HepG2 (cell line): ENCODE measurements at regions not wholly inside any gene's neighbourhood (a gene's known extent, or its start where the extent isn't known, plus 50 kb on each side); places are given as distances from the start of the nearest gene placed in this dataset.
A peak's percentile ranks its signal among the peaks of the same experiment; 100 is the strongest.

Source experiments
- ATAC-seq: fragments of 200-7000 bp; cut with Tn5 transposase; 3 replicates; pipeline ENCODE4 v1.9.1; 2020; ENCODE audit warnings: mild to moderate bottlenecking, moderate library complexity
- BruUV-seq: library from RNA; stranded (reverse); fragments of 400-500 nt; replicated peaks from 2 replicates; lab custom pipeline; 2021; lab: Mats Ljungman, UMichigan
- CTCF ChIA-PET: fragments of 300-600 bp; formaldehyde crosslinking; extraction: SDS; loops from one replicate; lab custom pipeline; 2021; ENCODE audit warnings: low total read pairs, inconsistent platforms, low intra/inter-chr PET ratio; lab: Yijun Ruan, JAX
- POLR2A ChIA-PET: fragments of 350-600 bp; sonication (Branson Sonifier 250); formaldehyde crosslinking; loops from one replicate; lab custom pipeline; 2020; ENCODE audit warnings: antibody characterized with exemption, inconsistent platforms; lab: Yijun Ruan, JAX
- DNase-seq: peaks from one replicate; pipeline ENCODE4 v3.0.0-alpha.2; 2015; ENCODE audit warnings: low spot score
- FAIRE-seq: peaks from 3 replicates; lab custom pipeline; 2011; peaks lifted over from hg19 to GRCh38; lab: Jason Lieb, UNC
- H2AFZ ChIP-seq: one replicate; pipeline ENCODE4 v1.6.1; 2011; ENCODE audit warnings: low read length, inconsistent platforms
- H3K27ac ChIP-seq: fragments of 300-600 bp; 3 replicates; pipeline ENCODE4 v1.8.0; 2011; ENCODE audit warnings: mixed run types, mild to moderate bottlenecking, mixed read lengths, low read length, inconsistent platforms; ENCODE audit not compliant: insufficient read depth; ENCODE audit errors: extremely low read length
- H3K27me3 ChIP-seq, 2 experiments: fragments of 200-600 bp in 1 of 2; 2 replicates in 1 of 2; 3 replicates in 1 of 2; pipeline versions ENCODE4 v1.6.0 to v1.8.0; 2011; ENCODE audit warnings: low read length in 2 of 2, mild to moderate bottlenecking in 2 of 2, moderate library complexity in 2 of 2, inconsistent platforms in 1 of 2; ENCODE audit not compliant: insufficient read depth in 2 of 2, control insufficient read depth in 1 of 2
- H3K36me3 ChIP-seq, 2 experiments: fragments of 200-600 bp in 1 of 2; replicated peaks in 1 of 2; 2 replicates in 1 of 2; 3 replicates in 1 of 2; pipeline versions ENCODE4 v1.5.1 to v1.8.0; 2011; ENCODE audit warnings: low read length in 2 of 2, inconsistent platforms in 1 of 2; ENCODE audit not compliant: insufficient read depth in 2 of 2, control insufficient read depth in 1 of 2
- H3K4me1 ChIP-seq: 2 replicates; pipeline ENCODE4 v1.5.1; 2012; ENCODE audit warnings: low read length, inconsistent platforms; ENCODE audit not compliant: insufficient read depth
- H3K4me2 ChIP-seq: 2 replicates; pipeline ENCODE4 v1.6.0; 2011; ENCODE audit warnings: low read depth, low read length, inconsistent platforms
- H3K4me3 ChIP-seq, 3 experiments: fragments of 200-600 bp in 1 of 3; sonication (generic), shearing (Covaris generic) in 1 of 3; replicated peaks in 1 of 3; 2 replicates each; pipeline ENCODE4 v1.5.1; 2011 to 2016; ENCODE audit warnings: low read length in 3 of 3, inconsistent platforms in 2 of 3, low read depth in 2 of 3, mild to moderate bottlenecking in 2 of 3, control low read depth in 1 of 3, mixed read lengths in 1 of 3; ENCODE audit not compliant: insufficient read depth in 1 of 3
- H3K79me2 ChIP-seq: one replicate; pipeline ENCODE4 v1.6.1; 2011; ENCODE audit warnings: low read length, inconsistent platforms; ENCODE audit not compliant: insufficient read depth
- H3K9ac ChIP-seq: 2 replicates; pipeline ENCODE4 v1.6.0; 2011; ENCODE audit warnings: mild to moderate bottlenecking, low read depth, low read length, inconsistent platforms; ENCODE audit not compliant: insufficient read depth
- H3K9me3 ChIP-seq: 2 replicates; pipeline ENCODE4 v1.5.1; 2012; ENCODE audit warnings: mild to moderate bottlenecking, low read length
- H4K20me1 ChIP-seq: 2 replicates; pipeline ENCODE4 v1.6.0; 2011; ENCODE audit warnings: inconsistent platforms, mild to moderate bottlenecking, low read length, moderate library complexity; ENCODE audit not compliant: insufficient read depth
- ARHGAP35 ChIP-seq: sonication (generic); formaldehyde crosslinking; IDR thresholded peaks from 2 replicates; pipeline ENCODE4 v1.9.0; 2022; ENCODE audit warnings: mild to moderate bottlenecking, inconsistent platforms, moderate library complexity, missing genetic modification reagents, borderline replicate concordance
- STAG1 ChIP-seq: sonication (generic); formaldehyde crosslinking; IDR thresholded peaks from 2 replicates; pipeline ENCODE4 v1.4.0; 2020; ENCODE audit warnings: missing genetic modification reagents
- ZNF652 ChIP-seq: IDR thresholded peaks from 2 replicates; pipeline ENCODE4 v1.6.1; 2016; ENCODE audit warnings: low read depth, borderline replicate concordance
- WGBS: methylation state at CpG from one replicate; pipeline ENCODE4 v1.1.6; 2017; ENCODE audit warnings: low lambda C conversion rate; 5-methylcytosine and 5-hydroxymethylcytosine counted together
- in situ Hi-C: cut with HindIII; loops from 2 replicates; pipeline ENCODE4 v1.10.0; 2017; ENCODE audit warnings: low pct_unique_long_range_greater_than_20kb; ENCODE audit not compliant: extremely low pct_ligation_motif_present
- intact Hi-C: fragments of 100-400 bp; cut with micrococcal nuclease; formaldehyde crosslinking; loops from one replicate; pipeline ENCODE4 v1.10.0; 2022; ENCODE audit not compliant: unreplicated experiment
- TF ChIP-seq, protein P1 (sequence below): sonication (generic); formaldehyde crosslinking; IDR thresholded peaks from 2 replicates; pipeline ENCODE4 v1.4.0; 2020; ENCODE audit warnings: low read depth, missing genetic modification reagents

DNA sequence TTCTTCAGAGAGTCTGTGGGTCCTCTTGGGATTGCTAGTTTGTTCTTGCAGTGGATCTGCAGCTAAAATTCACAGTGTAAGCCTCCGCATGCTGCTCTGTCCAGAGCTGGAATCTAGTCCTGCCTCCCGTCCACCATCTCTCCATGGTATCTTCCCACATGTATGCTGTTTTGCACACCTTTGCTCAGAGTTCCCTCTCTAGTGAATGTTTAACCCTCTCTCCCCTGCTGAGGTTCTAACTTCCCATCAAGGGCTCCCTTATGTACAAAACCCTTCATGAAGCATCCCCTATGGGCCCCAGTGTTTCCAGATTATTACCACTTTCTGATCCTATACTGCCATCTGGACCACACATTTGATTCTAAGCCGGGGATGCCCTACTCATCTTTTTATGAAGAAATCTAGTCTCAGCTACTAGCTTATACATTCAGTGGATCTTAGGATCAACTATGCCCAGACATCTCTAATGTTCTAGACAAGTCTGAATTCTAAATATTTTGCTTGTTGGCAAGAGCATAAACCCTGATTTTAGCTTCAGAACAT is 157.3 kb downstream of the CPEB2 start:
- no TSS peak for BruUV-seq
- ATAC-seq (peak; percentile 80), DNase-seq (peak; percentile 29), FAIRE-seq (no peak)
- 0 out of 2 replicates have a peak, but pooled peaks have one; percentile 30 for TF ChIP-seq STAG1 (CRISPR knock-in tag)
- TF ChIP-seq, protein P1, sequence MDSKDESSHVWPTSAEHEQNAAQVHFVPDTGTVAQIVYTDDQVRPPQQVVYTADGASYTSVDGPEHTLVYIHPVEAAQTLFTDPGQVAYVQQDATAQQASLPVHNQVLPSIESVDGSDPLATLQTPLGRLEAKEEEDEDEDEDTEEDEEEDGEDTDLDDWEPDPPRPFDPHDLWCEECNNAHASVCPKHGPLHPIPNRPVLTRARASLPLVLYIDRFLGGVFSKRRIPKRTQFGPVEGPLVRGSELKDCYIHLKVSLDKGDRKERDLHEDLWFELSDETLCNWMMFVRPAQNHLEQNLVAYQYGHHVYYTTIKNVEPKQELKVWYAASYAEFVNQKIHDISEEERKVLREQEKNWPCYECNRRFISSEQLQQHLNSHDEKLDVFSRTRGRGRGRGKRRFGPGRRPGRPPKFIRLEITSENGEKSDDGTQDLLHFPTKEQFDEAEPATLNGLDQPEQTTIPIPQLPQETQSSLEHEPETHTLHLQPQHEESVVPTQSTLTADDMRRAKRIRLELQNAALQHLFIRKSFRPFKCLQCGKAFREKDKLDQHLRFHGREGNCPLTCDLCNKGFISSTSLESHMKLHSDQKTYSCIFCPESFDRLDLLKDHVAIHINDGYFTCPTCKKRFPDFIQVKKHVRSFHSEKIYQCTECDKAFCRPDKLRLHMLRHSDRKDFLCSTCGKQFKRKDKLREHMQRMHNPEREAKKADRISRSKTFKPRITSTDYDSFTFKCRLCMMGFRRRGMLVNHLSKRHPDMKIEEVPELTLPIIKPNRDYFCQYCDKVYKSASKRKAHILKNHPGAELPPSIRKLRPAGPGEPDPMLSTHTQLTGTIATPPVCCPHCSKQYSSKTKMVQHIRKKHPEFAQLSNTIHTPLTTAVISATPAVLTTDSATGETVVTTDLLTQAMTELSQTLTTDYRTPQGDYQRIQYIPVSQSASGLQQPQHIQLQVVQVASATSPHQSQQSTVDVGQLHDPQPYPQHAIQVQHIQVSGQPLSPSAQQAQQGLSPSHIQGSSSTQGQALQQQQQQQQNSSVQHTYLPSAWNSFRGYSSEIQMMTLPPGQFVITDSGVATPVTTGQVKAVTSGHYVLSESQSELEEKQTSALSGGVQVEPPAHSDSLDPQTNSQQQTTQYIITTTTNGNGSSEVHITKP (CRISPR knock-in tag), result 0 out of 2 replicates have a peak, but pooled peaks have one; percentile 48
- TF ChIP-seq ZNF652 (CRISPR knock-in tag), result peak; percentile 82; the same call in 1 of the 2 replicates
- TF ChIP-seq ARHGAP35 (CRISPR knock-in tag), result no peak
- Histone ChIP-seq H3K27ac (no peak overlapping the region), H3K27me3 (no peaks in the 10 kb centered on the region), H3K79me2 (no peaks in the 10 kb centered on the region), H3K36me3 (no peaks in the 10 kb centered on the region), H3K4me1 (peaks cover 17% of the 10 kb centered on the region), H3K9ac (no peak overlapping the region), H3K4me2 (peak overlapping the region; percentile 14; the same call in 1 of the 2 replicates), H3K4me3 (no peak overlapping the region), H2AFZ (peak overlapping the region; percentile 52), H4K20me1 (no peaks in the 10 kb centered on the region), H3K9me3 (no peaks in the 10 kb centered on the region)
- CTCF ChIA-PET, result no interaction called here
- in situ Hi-C loops, result loop anchor here (25.0 kb wide), 1 partner anchor 1522 kb away; the partner anchor contains the start of gene BOD1L1
- intact Hi-C loops, result loop anchor here (1.0 to 10.0 kb wide), 2 partner anchors 9 to 1505 kb away; no protein-coding TSS in a partner anchor
- WGBS, result 48% methylated on average over 3 of the region's 3 CpGs
- POLR2A ChIA-PET, result no interaction called here
